ENCODE measurements at regions not wholly inside any gene's neighbourhood (a gene's known extent, or its start where the extent isn't known, plus 50 kb on each side); places are given as distances from the start of the nearest gene placed in this dataset.

- TF ChIP-seq, protein P1, sequence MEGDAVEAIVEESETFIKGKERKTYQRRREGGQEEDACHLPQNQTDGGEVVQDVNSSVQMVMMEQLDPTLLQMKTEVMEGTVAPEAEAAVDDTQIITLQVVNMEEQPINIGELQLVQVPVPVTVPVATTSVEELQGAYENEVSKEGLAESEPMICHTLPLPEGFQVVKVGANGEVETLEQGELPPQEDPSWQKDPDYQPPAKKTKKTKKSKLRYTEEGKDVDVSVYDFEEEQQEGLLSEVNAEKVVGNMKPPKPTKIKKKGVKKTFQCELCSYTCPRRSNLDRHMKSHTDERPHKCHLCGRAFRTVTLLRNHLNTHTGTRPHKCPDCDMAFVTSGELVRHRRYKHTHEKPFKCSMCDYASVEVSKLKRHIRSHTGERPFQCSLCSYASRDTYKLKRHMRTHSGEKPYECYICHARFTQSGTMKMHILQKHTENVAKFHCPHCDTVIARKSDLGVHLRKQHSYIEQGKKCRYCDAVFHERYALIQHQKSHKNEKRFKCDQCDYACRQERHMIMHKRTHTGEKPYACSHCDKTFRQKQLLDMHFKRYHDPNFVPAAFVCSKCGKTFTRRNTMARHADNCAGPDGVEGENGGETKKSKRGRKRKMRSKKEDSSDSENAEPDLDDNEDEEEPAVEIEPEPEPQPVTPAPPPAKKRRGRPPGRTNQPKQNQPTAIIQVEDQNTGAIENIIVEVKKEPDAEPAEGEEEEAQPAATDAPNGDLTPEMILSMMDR (conservative IDR thresholded peaks at IDR 0.05; ENCODE audit: low read length), result no peak
- DNase-seq (ENCODE audit: low read depth), result no peak
- H3K4me3 ChIP-seq (ENCODE audit: low read length), result no peak overlapping the region
Observed at GRCh38 chr7:13538669-13539068, 450.8 kb downstream of the ETV1 start.

DNA sequence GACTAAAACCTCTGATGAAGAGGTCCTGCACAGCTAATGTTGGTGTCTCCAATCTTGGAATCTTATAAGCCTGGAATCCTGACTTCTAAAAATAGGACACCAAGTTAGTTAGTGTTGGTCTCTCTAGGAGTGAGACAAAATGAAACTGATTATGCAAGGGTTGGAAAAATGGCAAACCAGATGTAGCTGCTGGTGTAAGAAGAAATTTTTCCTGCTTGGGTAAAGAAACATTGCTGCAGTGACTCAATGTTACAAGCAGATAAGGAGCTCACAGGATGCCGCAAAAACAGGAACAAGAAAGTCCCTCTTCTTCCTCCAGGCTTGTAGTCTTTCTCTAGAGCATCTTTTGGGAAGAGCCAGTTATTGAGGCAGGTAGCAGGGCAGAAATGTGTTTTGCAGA, 449.0 kb downstream of the ETV1 start:
- H3K4me3 ChIP-seq (ENCODE audit: low read length), result no peak overlapping the region
- TF ChIP-seq, protein P1 (conservative IDR thresholded peaks at IDR 0.05; ENCODE audit: low read length), result no peak
- peak; percentile 49 for DNase-seq (ENCODE audit: low read depth)

- H3K4me3 ChIP-seq (ENCODE audit: low read length), result no peak overlapping the region
- TF ChIP-seq, protein P1 (conservative IDR thresholded peaks at IDR 0.05; ENCODE audit: low read length), result no peak
- DNase-seq (ENCODE audit: low read depth), result no peak
Observed at GRCh38 chr7:13541326-13541725, 448.1 kb downstream of the ETV1 start.

- no peak for DNase-seq (ENCODE audit: low read depth)
- no peak overlapping the region for H3K4me3 ChIP-seq (ENCODE audit: low read length)
- TF ChIP-seq, protein P1 (conservative IDR thresholded peaks at IDR 0.05; ENCODE audit: low read length), result no peak
Observed at GRCh38 chr7:13542451-13542850, 447.0 kb downstream of the ETV1 start.

DNA sequence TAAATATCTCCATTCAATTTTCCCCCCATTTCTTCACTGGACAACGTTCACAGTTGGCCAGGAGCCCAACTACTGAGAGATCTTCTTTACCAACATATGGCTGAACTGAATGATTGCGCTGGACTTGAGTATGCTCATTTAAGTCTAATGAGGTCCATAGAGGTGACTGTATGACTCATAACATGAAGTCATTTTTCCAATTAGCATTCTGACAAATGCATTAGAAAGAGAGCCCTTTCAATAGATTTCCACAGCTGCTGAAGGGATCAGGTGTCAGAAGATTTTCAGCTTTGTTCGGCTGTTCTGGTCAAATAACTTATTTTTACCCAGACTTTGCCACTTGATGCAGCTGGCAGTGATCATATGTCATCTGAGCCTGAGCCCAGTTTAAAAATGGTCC, 438.0 kb downstream of the ETV1 start:
- TF ChIP-seq, protein P1 (conservative IDR thresholded peaks at IDR 0.05; ENCODE audit: low read length), result no peak
- no peak for DNase-seq (ENCODE audit: low read depth)

DNA sequence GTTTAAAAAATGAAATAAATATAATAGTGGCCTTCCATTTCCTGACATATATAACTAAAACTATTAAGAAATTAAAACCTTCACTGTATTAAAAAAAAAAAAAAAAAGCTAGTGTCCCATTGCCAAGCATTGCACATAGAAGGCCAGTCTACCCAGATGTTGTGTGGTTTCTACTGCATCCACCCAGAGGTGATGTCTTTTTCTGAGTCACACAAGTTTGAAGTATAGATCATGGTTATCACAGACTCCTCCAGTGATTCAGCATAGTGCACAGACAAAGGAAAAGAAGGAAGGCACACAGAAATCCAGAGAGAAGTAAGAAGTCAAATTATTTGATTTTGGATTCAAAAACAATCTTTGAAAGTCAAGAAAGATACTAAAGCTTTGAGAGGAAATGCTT, 429.0 kb downstream of the ETV1 start:
- TF ChIP-seq, protein P1 (conservative IDR thresholded peaks at IDR 0.05; ENCODE audit: low read length), result no peak
- DNase-seq (ENCODE audit: low read depth), result peak; percentile 54

More for the DNA sequence above, 438.0 kb downstream of the ETV1 start:
- H3K4me3 ChIP-seq (ENCODE audit: low read length), result no peak overlapping the region

GRCh38 chr7:13563257-13563656, 426.2 kb downstream of the ETV1 start:
- no peak overlapping the region for H3K4me3 ChIP-seq (ENCODE audit: low read length)
- TF ChIP-seq, protein P1 (conservative IDR thresholded peaks at IDR 0.05; ENCODE audit: low read length), result no peak
- no peak for DNase-seq (ENCODE audit: low read depth)

More for the DNA sequence above, 429.0 kb downstream of the ETV1 start:
- H3K4me3 ChIP-seq (ENCODE audit: low read length), result no peak overlapping the region

All from AG10803 (cell line).